HEK293 (cell line): ENCODE measurements at regions not wholly inside any gene's neighbourhood (a gene's known extent, or its start where the extent isn't known, plus 50 kb on each side); places are given as distances from the start of the nearest gene placed in this dataset.

Experiments used
- KLF1 ChIP-seq: fragments of 450-650 bp; formaldehyde crosslinking; IDR thresholded peaks from 2 replicates; pipeline ENCODE4 v1.5.1; 2016; ENCODE audit warnings: missing biosample characterization, missing genetic modification characterization
- MZF1 ChIP-seq: fragments of 450-650 bp; formaldehyde crosslinking; IDR thresholded peaks from 2 replicates; pipeline ENCODE4 v1.5.1; 2017; ENCODE audit warnings: missing biosample characterization, missing genetic modification characterization, borderline replicate concordance
- TCF7L2 ChIP-seq: IDR thresholded peaks from 2 replicates; pipeline ENCODE4 v1.6.1; 2011; ENCODE audit warnings: low read depth, mild to moderate bottlenecking, inconsistent platforms, low read length, moderate library complexity, borderline replicate concordance
- TRIM28 ChIP-seq: IDR thresholded peaks from 2 replicates; pipeline ENCODE4 v1.6.1; 2011; ENCODE audit warnings: low read length, control low read depth, borderline replicate concordance
- ZBTB21 ChIP-seq: fragments of 450-650 bp; formaldehyde crosslinking; IDR thresholded peaks from 2 replicates; pipeline ENCODE4 v1.5.1; 2017; ENCODE audit warnings: missing biosample characterization, missing genetic modification characterization
- ZFP41 ChIP-seq: fragments of 450-650 bp; formaldehyde crosslinking; IDR thresholded peaks from 2 replicates; pipeline ENCODE4 v1.5.1; 2016; ENCODE audit warnings: missing biosample characterization, missing genetic modification characterization, borderline replicate concordance
- ZFP69B ChIP-seq: fragments of 450-650 bp; formaldehyde crosslinking; IDR thresholded peaks from 2 replicates; pipeline ENCODE4 v1.5.1; 2016; ENCODE audit warnings: missing biosample characterization, missing genetic modification characterization
- ZNF2 ChIP-seq: fragments of 450-650 bp; formaldehyde crosslinking; IDR thresholded peaks from 2 replicates; pipeline ENCODE4 v1.5.1; 2016; ENCODE audit warnings: missing biosample characterization, missing genetic modification characterization
- ZNF292 ChIP-seq: fragments of 450-650 bp; formaldehyde crosslinking; IDR thresholded peaks from 2 replicates; pipeline ENCODE4 v1.5.1; 2016; ENCODE audit warnings: low read depth, missing biosample characterization, missing genetic modification characterization, borderline replicate concordance
- ZNF335 ChIP-seq: fragments of 450-650 bp; formaldehyde crosslinking; conservative IDR thresholded peaks from 2 replicates; pipeline ENCODE4 v1.5.1; 2016; ENCODE audit warnings: missing biosample characterization, missing genetic modification characterization
- ZNF341 ChIP-seq: fragments of 450-650 bp; formaldehyde crosslinking; IDR thresholded peaks from 2 replicates; pipeline ENCODE4; 2016; ENCODE audit warnings: low read depth, missing biosample characterization, missing genetic modification characterization
- ZNF366 ChIP-seq: fragments of 450-650 bp; formaldehyde crosslinking; conservative IDR thresholded peaks from 2 replicates; pipeline ENCODE4 v1.5.1; 2016; ENCODE audit warnings: missing biosample characterization, missing genetic modification characterization
- ZNF423 ChIP-seq: fragments of 450-650 bp; formaldehyde crosslinking; IDR thresholded peaks from 2 replicates; pipeline ENCODE4 v1.5.1; 2016; ENCODE audit warnings: missing biosample characterization, missing genetic modification characterization
- ZNF426 ChIP-seq: fragments of 450-650 bp; formaldehyde crosslinking; IDR thresholded peaks from 2 replicates; pipeline ENCODE4 v1.5.1; 2017; ENCODE audit warnings: missing biosample characterization, missing genetic modification characterization, mild to moderate bottlenecking, inconsistent platforms, moderate library complexity
- ZNF488 ChIP-seq: fragments of 450-650 bp; formaldehyde crosslinking; IDR thresholded peaks from 2 replicates; pipeline ENCODE4 v1.5.1; 2016; ENCODE audit warnings: missing biosample characterization, missing genetic modification characterization
- ZNF501 ChIP-seq: fragments of 450-650 bp; formaldehyde crosslinking; IDR thresholded peaks from 2 replicates; pipeline ENCODE4 v1.5.1; 2016; ENCODE audit warnings: missing biosample characterization, missing genetic modification characterization
- ZNF513 ChIP-seq: fragments of 450-650 bp; IDR thresholded peaks from 2 replicates; pipeline ENCODE4 v1.5.1; 2018; ENCODE audit warnings: missing biosample characterization, missing genetic modification characterization
- ZNF561 ChIP-seq: fragments of 450-650 bp; IDR thresholded peaks from 2 replicates; pipeline ENCODE4 v1.5.1; 2018; ENCODE audit warnings: missing biosample characterization, missing genetic modification characterization, borderline replicate concordance
- ZNF623 ChIP-seq: fragments of 450-650 bp; formaldehyde crosslinking; IDR thresholded peaks from 2 replicates; pipeline ENCODE4 v1.5.1; 2016; ENCODE audit warnings: missing biosample characterization, missing genetic modification characterization
- ZNF626 ChIP-seq: fragments of 450-650 bp; sonication (Bioruptor Pico); formaldehyde crosslinking; IDR thresholded peaks from 2 replicates; pipeline ENCODE4 v1.5.1; 2018; ENCODE audit warnings: missing biosample characterization, missing genetic modification characterization, inconsistent platforms
- ZNF660 ChIP-seq: fragments of 450-650 bp; IDR thresholded peaks from 2 replicates; pipeline ENCODE4 v1.5.1; 2018; ENCODE audit warnings: missing biosample characterization, mild to moderate bottlenecking, missing genetic modification characterization
- ZNF76 ChIP-seq: fragments of 450-650 bp; formaldehyde crosslinking; IDR thresholded peaks from 2 replicates; pipeline ENCODE4; 2016; ENCODE audit warnings: low read depth, missing biosample characterization, missing genetic modification characterization, borderline replicate concordance
- ZSCAN30 ChIP-seq: fragments of 450-650 bp; IDR thresholded peaks from 2 replicates; pipeline ENCODE4 v1.5.1; 2018; ENCODE audit warnings: missing biosample characterization, mild to moderate bottlenecking, missing genetic modification characterization, moderate library complexity
- ZSCAN4 ChIP-seq: fragments of 450-650 bp; formaldehyde crosslinking; IDR thresholded peaks from 2 replicates; pipeline ENCODE4 v1.5.1; 2017; ENCODE audit warnings: missing biosample characterization, missing genetic modification characterization
- TF ChIP-seq, protein P1 (sequence below): fragments of 450-650 bp; formaldehyde crosslinking; IDR thresholded peaks from 2 replicates; pipeline ENCODE4 v1.5.1; 2016; ENCODE audit warnings: missing biosample characterization, missing genetic modification characterization
- TF ChIP-seq, protein P2 (sequence below): fragments of 450-650 bp; formaldehyde crosslinking; IDR thresholded peaks from 2 replicates; pipeline ENCODE4 v1.5.1; 2017; ENCODE audit warnings: missing biosample characterization, missing genetic modification characterization
- TF ChIP-seq, protein P3 (sequence below): fragments of 450-650 bp; formaldehyde crosslinking; IDR thresholded peaks from 2 replicates; pipeline ENCODE4 v1.5.1; 2016; ENCODE audit warnings: missing biosample characterization, missing genetic modification characterization

- peak; percentile 67; the same call in 1 of the 2 replicates for TF ChIP-seq ZFP69B (tag by site-specific recombination)
- TF ChIP-seq ZNF513 (tag by site-specific recombination): no peak
- TF ChIP-seq ZNF341 (tag by site-specific recombination): no peak
- peak; percentile 82 for TF ChIP-seq ZNF423 (tag by site-specific recombination)
- TF ChIP-seq, protein P1, sequence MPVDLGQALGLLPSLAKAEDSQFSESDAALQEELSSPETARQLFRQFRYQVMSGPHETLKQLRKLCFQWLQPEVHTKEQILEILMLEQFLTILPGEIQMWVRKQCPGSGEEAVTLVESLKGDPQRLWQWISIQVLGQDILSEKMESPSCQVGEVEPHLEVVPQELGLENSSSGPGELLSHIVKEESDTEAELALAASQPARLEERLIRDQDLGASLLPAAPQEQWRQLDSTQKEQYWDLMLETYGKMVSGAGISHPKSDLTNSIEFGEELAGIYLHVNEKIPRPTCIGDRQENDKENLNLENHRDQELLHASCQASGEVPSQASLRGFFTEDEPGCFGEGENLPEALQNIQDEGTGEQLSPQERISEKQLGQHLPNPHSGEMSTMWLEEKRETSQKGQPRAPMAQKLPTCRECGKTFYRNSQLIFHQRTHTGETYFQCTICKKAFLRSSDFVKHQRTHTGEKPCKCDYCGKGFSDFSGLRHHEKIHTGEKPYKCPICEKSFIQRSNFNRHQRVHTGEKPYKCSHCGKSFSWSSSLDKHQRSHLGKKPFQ (tag by site-specific recombination): 0 out of 2 replicates have a peak, but pooled peaks have one; percentile 38
- TF ChIP-seq ZBTB21: peak; percentile 21; the same call in 1 of the 2 replicates
- 0 out of 2 replicates have a peak, but pooled peaks have one; percentile 37 for TF ChIP-seq ZNF2
- 0 out of 2 replicates have a peak, but pooled peaks have one; percentile 35 for TF ChIP-seq ZNF501 (tag by site-specific recombination)
- no peak; the same call in 1 of the 2 replicates for TF ChIP-seq ZSCAN30 (tag by site-specific recombination)
- 0 out of 2 replicates have a peak, but pooled peaks have one; percentile 34 for TF ChIP-seq ZNF660 (tag by site-specific recombination)
- TF ChIP-seq TCF7L2: no peak
- TF ChIP-seq ZNF488 (tag by site-specific recombination): no peak
- no peak for TF ChIP-seq ZNF626 (tag by site-specific recombination)
- TF ChIP-seq, protein P2, sequence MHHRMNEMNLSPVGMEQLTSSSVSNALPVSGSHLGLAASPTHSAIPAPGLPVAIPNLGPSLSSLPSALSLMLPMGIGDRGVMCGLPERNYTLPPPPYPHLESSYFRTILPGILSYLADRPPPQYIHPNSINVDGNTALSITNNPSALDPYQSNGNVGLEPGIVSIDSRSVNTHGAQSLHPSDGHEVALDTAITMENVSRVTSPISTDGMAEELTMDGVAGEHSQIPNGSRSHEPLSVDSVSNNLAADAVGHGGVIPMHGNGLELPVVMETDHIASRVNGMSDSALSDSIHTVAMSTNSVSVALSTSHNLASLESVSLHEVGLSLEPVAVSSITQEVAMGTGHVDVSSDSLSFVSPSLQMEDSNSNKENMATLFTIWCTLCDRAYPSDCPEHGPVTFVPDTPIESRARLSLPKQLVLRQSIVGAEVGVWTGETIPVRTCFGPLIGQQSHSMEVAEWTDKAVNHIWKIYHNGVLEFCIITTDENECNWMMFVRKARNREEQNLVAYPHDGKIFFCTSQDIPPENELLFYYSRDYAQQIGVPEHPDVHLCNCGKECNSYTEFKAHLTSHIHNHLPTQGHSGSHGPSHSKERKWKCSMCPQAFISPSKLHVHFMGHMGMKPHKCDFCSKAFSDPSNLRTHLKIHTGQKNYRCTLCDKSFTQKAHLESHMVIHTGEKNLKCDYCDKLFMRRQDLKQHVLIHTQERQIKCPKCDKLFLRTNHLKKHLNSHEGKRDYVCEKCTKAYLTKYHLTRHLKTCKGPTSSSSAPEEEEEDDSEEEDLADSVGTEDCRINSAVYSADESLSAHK: peak; percentile 79
- TF ChIP-seq ZNF426 (tag by site-specific recombination): no peak
- no peak for TF ChIP-seq ZFP41 (tag by site-specific recombination)
- no peak for TF ChIP-seq ZNF292 (tag by site-specific recombination)
- TF ChIP-seq MZF1 (tag by site-specific recombination): peak; percentile 98
- peak; percentile 54 for TF ChIP-seq ZNF366
- no peak for TF ChIP-seq ZNF561 (tag by site-specific recombination)
- TF ChIP-seq ZNF76 (tag by site-specific recombination): no peak
- TF ChIP-seq ZNF623 (tag by site-specific recombination): no peak
- peak; percentile 81 for TF ChIP-seq ZNF335
- TF ChIP-seq TRIM28: peak; percentile 97
- TF ChIP-seq KLF1 (tag by site-specific recombination): no peak
- TF ChIP-seq, protein P3, sequence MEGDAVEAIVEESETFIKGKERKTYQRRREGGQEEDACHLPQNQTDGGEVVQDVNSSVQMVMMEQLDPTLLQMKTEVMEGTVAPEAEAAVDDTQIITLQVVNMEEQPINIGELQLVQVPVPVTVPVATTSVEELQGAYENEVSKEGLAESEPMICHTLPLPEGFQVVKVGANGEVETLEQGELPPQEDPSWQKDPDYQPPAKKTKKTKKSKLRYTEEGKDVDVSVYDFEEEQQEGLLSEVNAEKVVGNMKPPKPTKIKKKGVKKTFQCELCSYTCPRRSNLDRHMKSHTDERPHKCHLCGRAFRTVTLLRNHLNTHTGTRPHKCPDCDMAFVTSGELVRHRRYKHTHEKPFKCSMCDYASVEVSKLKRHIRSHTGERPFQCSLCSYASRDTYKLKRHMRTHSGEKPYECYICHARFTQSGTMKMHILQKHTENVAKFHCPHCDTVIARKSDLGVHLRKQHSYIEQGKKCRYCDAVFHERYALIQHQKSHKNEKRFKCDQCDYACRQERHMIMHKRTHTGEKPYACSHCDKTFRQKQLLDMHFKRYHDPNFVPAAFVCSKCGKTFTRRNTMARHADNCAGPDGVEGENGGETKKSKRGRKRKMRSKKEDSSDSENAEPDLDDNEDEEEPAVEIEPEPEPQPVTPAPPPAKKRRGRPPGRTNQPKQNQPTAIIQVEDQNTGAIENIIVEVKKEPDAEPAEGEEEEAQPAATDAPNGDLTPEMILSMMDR (tag by site-specific recombination): peak; percentile 77
- no peak for TF ChIP-seq ZSCAN4
Measured at GRCh38 chr6:111957623-111958315, 84.5 kb upstream of the FYN start (continued).
